H9 (cell line): ENCODE measurements at regions not wholly inside any gene's neighbourhood (a gene's known extent, or its start where the extent isn't known, plus 50 kb on each side); places are given as distances from the start of the nearest gene placed in this dataset.

ENCODE experiments used
- DNase-seq: peaks from one replicate; pipeline ENCODE4 v3.0.0-alpha.2; 2017
- H2AFZ ChIP-seq: one replicate; pipeline ENCODE4 v1.6.1; 2013; ENCODE audit warnings: mild to moderate bottlenecking, low read length, control low read depth, moderate library complexity
- H2AK5ac ChIP-seq: 2 replicates; pipeline ENCODE4 v1.6.1; 2013; ENCODE audit warnings: low read length, control low read depth, mixed read lengths; ENCODE audit not compliant: insufficient read length
- H2BK120ac ChIP-seq: one replicate; pipeline ENCODE4 v1.6.1; 2013; ENCODE audit warnings: low read depth, mild to moderate bottlenecking, low read length, control low read depth, inconsistent platforms; ENCODE audit not compliant: poor library complexity, severe bottlenecking
- H2BK12ac ChIP-seq: 2 replicates; pipeline ENCODE4 v1.6.1; 2013; ENCODE audit warnings: low read length, control low read depth, mixed read lengths, low read depth; ENCODE audit not compliant: insufficient read length
- H2BK15ac ChIP-seq: 2 replicates; pipeline ENCODE4 v1.6.1; 2013; ENCODE audit warnings: low read depth, low read length, control low read depth
- H2BK20ac ChIP-seq: one replicate; pipeline ENCODE4 v1.6.1; 2013; ENCODE audit warnings: low read depth, mild to moderate bottlenecking, low read length, control low read depth, inconsistent platforms; ENCODE audit not compliant: poor library complexity, severe bottlenecking
- H2BK5ac ChIP-seq: 2 replicates; pipeline ENCODE4 v1.6.1; 2013; ENCODE audit warnings: low read length, control low read depth, mixed read lengths; ENCODE audit not compliant: insufficient read length
- H3K14ac ChIP-seq: 2 replicates; pipeline ENCODE4 v1.6.1; 2013; ENCODE audit warnings: low read length, control low read depth; ENCODE audit not compliant: insufficient read depth
- H3K18ac ChIP-seq: 2 replicates; pipeline ENCODE4 v1.6.1; 2013; ENCODE audit warnings: low read depth, mild to moderate bottlenecking, mixed read lengths, low read length, control low read depth; ENCODE audit not compliant: insufficient read length
- H3K23ac ChIP-seq: 2 replicates; pipeline ENCODE4 v1.6.1; 2013; ENCODE audit warnings: low read length, control low read depth, mixed read lengths, low read depth; ENCODE audit not compliant: insufficient read length
- H3K23me2 ChIP-seq: 2 replicates; pipeline ENCODE4 v1.6.1; 2013; ENCODE audit warnings: low read depth, mild to moderate bottlenecking, mixed read lengths, low read length, control low read depth; ENCODE audit not compliant: insufficient read length, poor library complexity, severe bottlenecking
- H3K27ac ChIP-seq: 2 replicates; pipeline ENCODE4 v1.5.1; 2013; ENCODE audit warnings: low read length, control low read depth, mixed read lengths, low read depth; ENCODE audit not compliant: insufficient read length
- H3K27me3 ChIP-seq: 2 replicates; pipeline ENCODE4 v1.6.1; 2013; ENCODE audit warnings: low read length, control low read depth, inconsistent platforms; ENCODE audit not compliant: insufficient read depth
- H3K4ac ChIP-seq: 2 replicates; pipeline ENCODE4 v1.6.1; 2013; ENCODE audit warnings: low read depth, mild to moderate bottlenecking, control low read depth, inconsistent platforms, low read length, moderate library complexity
- H3K4me1 ChIP-seq: 2 replicates; pipeline ENCODE4 v1.6.1; 2013; ENCODE audit warnings: low read length, control low read depth, inconsistent platforms; ENCODE audit not compliant: insufficient read depth
- H3K4me2 ChIP-seq: 2 replicates; pipeline ENCODE4 v1.6.1; 2013; ENCODE audit warnings: low read length, control low read depth, mixed read lengths; ENCODE audit not compliant: insufficient read length, insufficient read depth
- H3K56ac ChIP-seq: 2 replicates; pipeline ENCODE4 v1.6.1; 2013; ENCODE audit warnings: low read depth, mild to moderate bottlenecking, mixed read lengths, low read length, control low read depth; ENCODE audit not compliant: insufficient read length
- H3K79me1 ChIP-seq: 2 replicates; pipeline ENCODE4 v1.6.1; 2013; ENCODE audit warnings: low read depth, mild to moderate bottlenecking, moderate library complexity, low read length, control low read depth, inconsistent platforms; ENCODE audit not compliant: insufficient read depth, poor library complexity, severe bottlenecking
- H3K79me2 ChIP-seq: 2 replicates; pipeline ENCODE4 v1.6.1; 2013; ENCODE audit warnings: low read length, control low read depth, inconsistent platforms; ENCODE audit not compliant: insufficient read depth
- H3K9ac ChIP-seq: 2 replicates; pipeline ENCODE4 v1.6.1; 2013; ENCODE audit warnings: low read length, control low read depth, mixed read lengths; ENCODE audit not compliant: insufficient read length; ENCODE audit errors: extremely low read depth
- H3K9me3 ChIP-seq: one replicate; pipeline ENCODE4 v1.6.1; 2013; ENCODE audit warnings: low read depth, low read length, inconsistent platforms; ENCODE audit not compliant: control insufficient read depth
- H3T11ph ChIP-seq: one replicate; pipeline ENCODE4 v1.6.1; 2013; ENCODE audit warnings: mild to moderate bottlenecking, low read length, control low read depth, inconsistent platforms
- H4K20me1 ChIP-seq: one replicate; pipeline ENCODE4 v1.6.1; 2013; ENCODE audit not compliant: control insufficient read depth, insufficient read length, insufficient read depth
- H4K5ac ChIP-seq: 2 replicates; pipeline ENCODE4 v1.6.1; 2013; ENCODE audit warnings: low read depth, mild to moderate bottlenecking, mixed read lengths, low read length, control low read depth; ENCODE audit not compliant: insufficient read length
- H4K8ac ChIP-seq: replicated peaks from 2 replicates; pipeline ENCODE4 v1.6.1; 2013; ENCODE audit warnings: low read length, control low read depth, mixed read lengths, low read depth; ENCODE audit not compliant: insufficient read length
- H4K91ac ChIP-seq: 2 replicates; pipeline ENCODE4 v1.6.1; 2013; ENCODE audit warnings: low read depth, mild to moderate bottlenecking, moderate library complexity, mixed read lengths, low read length, control low read depth; ENCODE audit not compliant: insufficient read length
- H3K27ac Mint-ChIP-seq, 3 experiments: 2 replicates in 2 of 3; 3 replicates in 1 of 3; pipeline ENCODE4 v1.8.0; 2020 to 2021; ENCODE audit warnings: mixed read lengths in 3 of 3, mild to moderate bottlenecking in 1 of 3, moderate library complexity in 1 of 3
- H3K27me3 Mint-ChIP-seq: 2 replicates; pipeline ENCODE4 v1.8.0; 2021; ENCODE audit warnings: low read depth, mild to moderate bottlenecking, moderate library complexity, mixed read lengths
- H3K36me3 Mint-ChIP-seq, 3 experiments: 2 replicates in 2 of 3; 3 replicates in 1 of 3; pipeline ENCODE4 v1.8.0; 2020 to 2021; ENCODE audit warnings: low read depth in 3 of 3, mixed read lengths in 3 of 3; ENCODE audit not compliant: insufficient read depth in 1 of 3
- H3K4me1 Mint-ChIP-seq, 2 experiments: 2 replicates each; pipeline ENCODE4 v1.8.0; 2020; ENCODE audit warnings: mixed read lengths in 2 of 2
- H3K4me3 Mint-ChIP-seq, 2 experiments: 2 replicates in 1 of 2; 3 replicates in 1 of 2; pipeline ENCODE4 v1.8.0; 2020 to 2021; ENCODE audit warnings: mild to moderate bottlenecking in 2 of 2, mixed read lengths in 2 of 2, moderate library complexity in 1 of 2
- H3K9me3 Mint-ChIP-seq, 2 experiments: 2 replicates in 1 of 2; 3 replicates in 1 of 2; pipeline ENCODE4 v1.8.0; 2020; ENCODE audit warnings: mild to moderate bottlenecking in 2 of 2, mixed read lengths in 2 of 2, moderate library complexity in 1 of 2
- CTCF ChIP-seq: fragments of 200-600 bp; sonication (generic); conservative IDR thresholded peaks from 3 replicates; pipeline ENCODE4 v1.8.0; 2021; ENCODE audit warnings: antibody characterized with exemption, mild to moderate bottlenecking
- WGBS: extraction: QIAGEN DNeasy Blood & Tissue Kit; methylation state at CpG from one replicate; pipeline ENCODE4 v1.1.7; 2013; ENCODE audit warnings: missing lambda C conversion rate, low lambda C conversion rate, mixed read lengths; ENCODE audit not compliant: insufficient read length; ENCODE audit errors: extremely low coverage; 5-methylcytosine and 5-hydroxymethylcytosine counted together

- no peak overlapping the region for H4K91ac ChIP-seq
- H3K4ac ChIP-seq: no peak overlapping the region
- no peaks in the 10 kb centered on the region for H3K23me2 ChIP-seq
- whole genome bisulfite sequencing: no CpG with 5 or more reads among the region's 8 CpGs
- H2AFZ ChIP-seq: no peak overlapping the region
- Mint-ChIP-seq H3K36me3 (peaks cover 0 to 2% (median 0%) of the 10 kb centered on the region in 3 experiments; a peak in 1 of 7 replicates), H3K4me3 (no peak overlapping the region), H3K9me3 (no peaks in the 10 kb centered on the region), H3K27me3 (no peaks in the 10 kb centered on the region), H3K27ac (peak overlapping the region; percentile 6 to 32 (median 23); a peak in 3 of 7 replicates), H3K4me1 (peaks cover 22 to 23% of the 10 kb centered on the region in 2 experiments)
- H2AK5ac ChIP-seq: no peak overlapping the region
- H3K4me2 ChIP-seq: no peak overlapping the region
- TF ChIP-seq CTCF: no peak
- peaks cover 7% of the 10 kb centered on the region; the same call in 1 of the 2 replicates for H3K4me1 ChIP-seq
- no peak overlapping the region for H3K23ac ChIP-seq
- H2BK5ac ChIP-seq: no peak overlapping the region
- no peak overlapping the region for H4K8ac ChIP-seq
- no peaks in the 10 kb centered on the region for H4K20me1 ChIP-seq
- no peak overlapping the region for H3K27ac ChIP-seq
- no peak overlapping the region for H2BK12ac ChIP-seq
- no peak overlapping the region for H3T11ph ChIP-seq
- H2BK120ac ChIP-seq: no peak overlapping the region
- no peak overlapping the region for H2BK15ac ChIP-seq
- no peak overlapping the region for H3K18ac ChIP-seq
- H3K14ac ChIP-seq: no peak overlapping the region
- H3K79me1 ChIP-seq: no peaks in the 10 kb centered on the region
- H2BK20ac ChIP-seq: no peak overlapping the region
- no peaks in the 10 kb centered on the region for H3K9me3 ChIP-seq
- no peak overlapping the region for H3K9ac ChIP-seq
- no peak overlapping the region for H4K5ac ChIP-seq
- H3K79me2 ChIP-seq: no peaks in the 10 kb centered on the region
- DNase-seq: no peak
- no peak overlapping the region for H3K56ac ChIP-seq
- no peaks in the 10 kb centered on the region; the same call in 1 of the 2 replicates for H3K27me3 ChIP-seq
Observed at GRCh38 chr1:81379430-81379829, 421.3 kb upstream of the ADGRL2 start.
